ENCODE measurements at regions not wholly inside any gene's neighbourhood (a gene's known extent, or its start where the extent isn't known, plus 50 kb on each side); places are given as distances from the start of the nearest gene placed in this dataset.
"Not testable (repeated sequence)": the region's sequence is repeated elsewhere in the genome, so short reads cannot be mapped to it uniquely, and the experiment has no call there.

DNA sequence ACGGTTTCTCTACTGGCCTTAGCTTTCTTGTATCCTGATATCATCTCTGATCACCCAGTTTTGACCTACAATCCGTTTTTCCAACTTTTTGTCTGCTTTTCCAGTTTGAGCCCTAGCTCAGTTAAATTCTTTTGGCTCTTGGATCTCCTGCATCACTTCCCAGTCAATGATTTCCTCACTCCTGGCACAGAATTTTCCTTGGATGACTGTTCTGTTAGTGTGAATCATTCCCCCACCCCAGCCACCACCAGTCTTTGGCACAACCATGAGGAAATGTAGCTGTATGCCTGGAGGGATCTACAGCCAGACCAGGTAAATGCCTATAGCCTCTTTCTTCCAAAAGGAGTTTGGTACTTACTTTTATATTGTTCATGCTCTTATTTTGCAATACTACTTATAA, 187.2 kb upstream of the PTGFR start:
- DNase-seq = no peak

DNA sequence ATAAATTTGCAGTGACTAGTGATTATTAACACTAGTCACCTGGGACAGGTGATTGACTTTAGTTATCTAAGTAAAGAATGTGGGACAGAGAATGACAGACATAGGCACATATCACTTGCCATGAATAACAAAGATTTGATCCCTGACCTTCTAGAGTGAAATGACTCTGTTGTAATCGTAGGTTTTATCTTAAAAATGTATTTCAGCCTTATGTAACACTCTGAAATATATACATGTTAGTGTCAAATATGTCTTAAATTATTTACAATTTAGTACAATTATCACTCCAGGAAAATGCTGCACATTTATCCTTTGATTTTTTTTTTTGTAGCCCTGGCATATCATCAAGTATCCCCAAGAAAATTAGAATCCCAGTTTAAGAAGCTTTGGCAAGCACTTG, 186.4 kb upstream of the PTGFR start:
- no peak for DNase-seq

DNA sequence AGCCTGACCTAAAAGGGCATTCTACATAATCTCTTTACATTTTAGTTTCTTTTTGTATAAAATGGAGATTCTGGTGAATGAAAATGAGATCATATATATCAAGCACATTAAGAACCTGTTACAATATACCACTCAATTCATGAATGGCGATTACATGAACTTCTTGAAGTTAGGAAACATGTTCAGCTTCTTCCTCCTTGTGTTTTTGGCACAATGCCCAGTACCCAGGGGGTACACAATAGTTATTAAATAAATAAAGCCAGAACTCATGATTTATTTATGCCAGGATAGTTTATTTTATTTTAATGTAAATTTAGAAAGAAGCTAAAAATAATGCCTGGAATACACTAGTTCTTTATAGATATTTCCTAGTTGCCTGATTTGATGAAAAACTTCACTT, 186.0 kb upstream of the PTGFR start:
- DNase-seq = no peak

DNA sequence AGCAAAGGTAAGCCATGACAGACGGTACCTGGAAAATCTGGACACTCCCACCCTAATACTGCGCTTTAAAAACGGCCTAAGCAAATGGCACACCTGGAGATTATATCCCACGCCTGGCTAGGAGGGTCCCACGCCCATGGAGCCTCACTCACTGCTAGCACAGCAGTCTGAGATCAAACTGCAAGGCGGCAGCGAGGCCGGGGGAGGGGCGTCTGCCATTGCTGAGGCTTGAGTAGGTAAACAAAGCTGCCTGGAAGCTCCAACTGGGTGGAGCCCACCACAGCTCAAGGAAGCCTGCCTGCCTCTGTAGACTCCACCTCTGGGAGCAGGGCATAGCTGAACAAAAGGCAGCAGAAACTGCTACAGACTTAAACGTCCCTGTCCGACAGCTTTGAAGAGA, 180.5 kb upstream of the PTGFR start:
- DNase-seq = not testable (repeated sequence)

DNA sequence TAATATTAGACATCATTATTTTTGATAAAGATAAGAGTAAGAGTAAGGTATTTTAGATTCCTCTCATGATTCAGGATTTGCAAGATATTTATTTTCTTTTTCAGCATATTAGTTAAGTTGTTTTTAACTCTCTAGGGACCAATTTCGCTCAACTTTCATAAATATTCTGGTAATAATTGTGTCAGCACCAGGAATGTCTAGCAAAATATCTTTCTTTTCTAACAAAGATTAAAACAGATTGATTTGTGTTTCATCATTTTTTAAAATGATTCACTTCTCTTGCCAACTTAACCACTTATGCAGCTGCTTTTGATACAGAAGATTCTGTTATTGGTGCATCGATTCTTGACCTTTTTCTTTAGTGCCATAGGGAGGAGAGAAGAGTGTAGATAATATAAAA, 172.8 kb upstream of the PTGFR start:
- no peak for DNase-seq

DNA sequence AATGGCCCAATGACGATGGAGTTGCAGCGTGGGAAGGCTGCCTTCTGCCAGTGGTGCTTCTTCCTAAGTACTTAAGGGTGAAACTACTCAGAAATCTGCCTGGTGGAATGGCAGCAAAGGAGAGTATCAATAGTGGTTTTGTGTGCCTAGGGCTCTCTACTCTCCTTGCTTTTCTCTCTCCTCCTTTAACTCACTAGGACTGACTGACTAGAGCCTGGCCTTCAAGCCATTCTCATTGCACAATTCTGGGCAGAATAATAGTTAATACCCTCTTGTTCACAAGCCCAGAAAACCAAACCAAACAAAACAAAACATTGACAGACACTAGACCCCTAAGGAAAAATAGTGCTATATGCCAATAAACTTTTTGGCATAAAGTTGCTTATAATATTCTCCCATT, 171.2 kb upstream of the PTGFR start:
- DNase-seq = no peak

DNA sequence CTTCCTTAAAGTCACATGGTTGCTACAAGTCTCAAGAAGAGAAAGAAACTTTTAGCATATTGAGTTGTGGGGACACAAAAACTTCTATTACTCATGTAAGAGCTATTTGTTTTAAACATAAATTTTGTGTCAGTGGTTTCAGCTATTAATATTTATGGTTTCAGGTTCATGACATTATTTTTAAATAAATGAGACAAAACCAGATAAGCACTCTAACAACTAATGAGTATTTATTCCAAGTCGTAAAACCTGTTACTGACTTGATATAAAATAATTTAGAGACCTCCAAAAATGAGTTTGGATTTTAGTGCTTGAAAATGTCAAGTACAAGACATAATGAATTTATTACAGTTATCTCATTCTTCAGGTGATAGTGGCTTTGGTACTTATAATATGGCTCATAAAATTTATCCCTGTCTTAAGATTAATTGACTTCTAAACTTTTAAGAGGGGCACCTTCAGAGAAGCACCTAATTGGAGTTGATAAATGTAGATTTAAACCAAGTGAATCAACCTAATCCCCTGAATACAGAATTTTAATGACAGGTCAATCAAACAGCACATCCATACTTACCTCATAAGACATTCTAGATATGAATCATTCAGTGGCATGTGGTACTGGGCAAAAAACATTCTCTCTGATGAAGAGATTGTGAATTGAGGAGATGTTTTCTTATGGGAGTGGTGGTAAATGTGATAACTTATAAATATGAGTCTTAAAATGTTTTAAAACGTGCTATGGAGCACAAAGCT, 167.7 kb upstream of the PTGFR start:
- DNase-seq = no peak

DNA sequence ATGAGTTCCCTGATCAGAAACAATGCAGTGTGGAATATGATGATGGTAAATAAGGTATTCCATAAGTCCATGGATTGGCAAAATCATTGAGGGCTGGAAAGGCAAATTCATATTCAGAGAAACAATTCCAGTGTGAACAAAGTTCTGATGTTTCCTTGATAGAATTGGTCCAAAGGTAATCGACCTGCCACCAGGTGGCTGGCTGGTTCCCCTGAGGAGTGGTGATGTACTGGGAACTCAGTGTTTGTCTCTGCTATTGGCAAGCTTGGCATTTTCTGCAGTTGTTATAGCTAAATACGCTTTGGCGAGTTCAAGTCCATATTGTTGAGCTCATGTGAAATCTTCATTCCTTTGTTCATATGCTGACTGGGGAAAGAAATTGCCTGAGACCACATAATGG, 165.5 kb upstream of the PTGFR start:
- no peak for DNase-seq

DNA sequence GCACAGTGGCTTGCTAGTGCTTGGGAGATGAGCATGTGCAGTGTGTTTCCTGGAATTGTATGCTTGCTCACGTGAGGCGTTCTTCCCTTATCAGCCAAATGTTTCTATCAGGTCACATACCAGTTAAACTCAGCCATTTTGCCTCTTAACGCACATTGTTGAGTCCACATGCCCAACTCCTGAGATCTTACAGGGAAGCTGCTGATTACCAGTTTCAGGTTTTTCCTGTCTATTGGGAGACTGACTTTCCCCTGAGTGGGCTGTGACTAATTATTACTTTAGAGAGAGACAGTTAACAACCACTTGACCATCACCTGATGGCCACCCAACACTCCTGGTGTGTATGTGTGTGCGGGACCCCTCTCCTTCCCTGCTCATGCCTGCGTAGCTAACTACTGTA, 161.3 kb upstream of the PTGFR start:
- no peak for DNase-seq

DNA sequence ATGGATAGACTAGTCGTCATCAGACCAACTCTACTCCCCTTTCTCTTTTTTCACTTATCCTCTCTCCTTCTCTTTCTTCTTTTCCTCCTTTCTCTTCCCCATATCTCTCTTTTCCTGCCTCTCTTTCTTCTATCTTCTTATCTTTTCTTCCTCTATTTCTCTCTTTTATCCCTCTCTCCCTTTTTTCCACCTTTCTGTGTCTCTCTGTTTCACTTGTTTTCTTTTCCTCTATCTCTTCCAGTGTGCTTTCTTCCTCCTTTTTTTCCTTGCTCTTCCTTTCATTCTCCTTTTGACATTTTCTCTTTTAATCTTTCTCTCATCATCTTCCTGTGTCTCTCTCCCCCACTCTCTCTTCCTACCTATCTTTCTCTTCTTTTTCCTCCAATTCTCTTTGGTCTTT, 159.0 kb upstream of the PTGFR start:
- no peak for DNase-seq

DNA sequence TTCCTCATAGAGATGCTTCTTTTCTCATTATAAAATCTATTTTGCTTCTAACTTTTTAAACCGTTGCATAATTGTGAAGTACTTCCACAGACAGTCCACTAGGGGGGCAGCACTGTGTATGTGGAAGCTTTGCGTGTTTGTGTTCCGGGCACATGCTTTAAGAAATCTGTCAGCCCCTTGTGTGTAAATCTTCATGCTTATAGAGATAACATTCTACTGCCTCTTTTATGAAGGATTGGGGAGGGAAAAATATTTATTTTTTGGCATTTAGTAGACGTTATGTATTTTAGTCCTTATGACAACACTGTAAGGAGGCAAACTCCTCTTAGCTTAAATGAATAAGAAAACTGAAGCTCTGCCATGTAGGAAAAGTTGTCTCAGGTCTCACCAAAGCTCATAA, 157.3 kb upstream of the PTGFR start:
- DNase-seq = peak; percentile 4

DNA sequence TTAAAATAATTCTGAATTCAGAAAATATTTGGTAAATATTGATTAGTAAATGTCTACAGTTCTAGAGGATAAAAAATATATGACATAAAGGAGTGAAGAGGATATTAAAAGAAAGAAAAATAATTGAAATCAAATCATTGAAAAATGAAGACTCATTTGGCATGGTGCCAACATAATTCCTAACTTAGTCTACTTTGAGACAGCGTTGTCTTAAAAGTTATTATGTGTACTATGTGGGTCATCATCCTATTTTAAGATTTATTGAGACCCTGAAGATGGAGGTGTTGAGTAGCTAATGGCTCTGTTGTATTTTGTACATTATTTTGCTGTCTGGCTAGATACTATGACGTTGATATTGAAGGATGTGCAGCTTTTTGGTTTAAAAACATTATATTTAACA, 156.7 kb upstream of the PTGFR start:
- no peak for DNase-seq

DNA sequence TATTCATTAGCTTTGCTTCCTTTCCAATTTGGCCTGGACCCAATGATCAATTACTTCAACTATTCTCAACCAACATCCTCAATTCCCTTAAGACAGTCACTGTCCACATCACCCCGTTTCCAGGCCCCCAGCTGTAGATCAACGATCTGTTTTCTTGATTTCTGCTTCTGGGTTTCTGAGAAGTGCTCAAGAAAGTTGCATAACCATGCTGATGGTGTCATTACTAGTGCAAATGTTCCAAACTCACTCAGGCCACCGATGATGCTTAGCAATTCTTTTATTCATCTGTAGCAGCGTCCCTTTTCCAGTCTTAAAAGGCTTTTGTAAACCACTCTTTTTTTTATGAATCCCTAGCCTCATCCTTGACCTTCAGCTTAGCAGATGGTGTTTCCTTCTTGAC, 155.8 kb upstream of the PTGFR start:
- no peak for DNase-seq

DNA sequence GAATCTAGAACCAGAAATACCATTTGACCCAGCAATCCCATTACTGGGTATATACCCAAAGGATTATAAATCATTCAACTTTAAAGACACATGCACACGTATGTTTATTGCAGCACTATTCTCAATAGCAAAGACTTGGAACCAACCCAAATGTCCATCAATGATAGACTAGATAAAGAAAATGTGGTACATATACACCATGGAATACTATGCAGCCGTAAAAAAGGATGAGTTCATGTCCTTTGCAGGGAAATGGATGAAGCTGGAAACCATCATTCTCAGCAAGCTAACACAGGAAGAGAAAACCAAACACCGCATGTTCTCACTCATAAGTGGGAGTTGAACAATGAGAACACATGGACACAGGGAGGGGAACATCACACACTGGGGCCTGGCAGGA, 154.0 kb upstream of the PTGFR start:
- DNase-seq = not testable (repeated sequence)

DNA sequence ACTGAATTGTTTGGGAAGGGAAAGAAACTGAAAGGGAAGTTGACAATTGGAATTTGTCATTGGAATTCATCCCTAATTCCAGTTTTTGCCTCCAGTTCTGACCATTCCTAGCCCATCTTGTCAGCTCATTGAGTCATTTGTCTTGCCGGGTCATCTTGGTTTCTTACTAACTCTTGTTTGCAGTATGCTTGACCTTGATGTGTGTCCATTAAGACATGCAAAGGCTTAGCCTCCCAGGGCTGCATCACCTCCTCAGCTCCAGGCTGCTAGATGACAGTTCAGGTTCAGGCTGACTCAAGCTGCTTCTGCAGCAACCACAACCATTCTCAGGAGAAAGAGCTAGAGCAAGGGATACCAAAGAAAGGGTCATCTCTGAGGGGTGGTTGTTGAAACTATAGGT, 151.3 kb upstream of the PTGFR start:
- DNase-seq = no peak

DNA sequence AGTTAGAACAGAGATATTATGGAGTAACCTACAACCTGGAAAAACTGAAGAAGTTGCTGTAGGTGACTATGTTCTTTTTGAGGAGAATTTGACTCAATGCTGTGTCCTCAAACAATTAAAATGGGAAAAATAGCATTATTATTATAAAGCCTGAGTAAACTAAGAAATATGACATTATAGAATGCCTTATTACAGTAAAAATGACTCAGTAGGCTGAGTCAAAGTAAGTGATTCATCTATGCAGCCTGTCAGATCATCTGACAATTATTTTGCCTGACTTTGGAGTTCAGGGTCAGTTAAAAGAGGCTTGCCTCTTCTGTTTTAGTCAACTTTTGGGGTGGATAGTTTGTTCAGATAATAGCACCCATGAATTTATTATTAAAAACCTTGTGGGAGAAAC, 150.8 kb upstream of the PTGFR start:
- no peak for DNase-seq

DNA sequence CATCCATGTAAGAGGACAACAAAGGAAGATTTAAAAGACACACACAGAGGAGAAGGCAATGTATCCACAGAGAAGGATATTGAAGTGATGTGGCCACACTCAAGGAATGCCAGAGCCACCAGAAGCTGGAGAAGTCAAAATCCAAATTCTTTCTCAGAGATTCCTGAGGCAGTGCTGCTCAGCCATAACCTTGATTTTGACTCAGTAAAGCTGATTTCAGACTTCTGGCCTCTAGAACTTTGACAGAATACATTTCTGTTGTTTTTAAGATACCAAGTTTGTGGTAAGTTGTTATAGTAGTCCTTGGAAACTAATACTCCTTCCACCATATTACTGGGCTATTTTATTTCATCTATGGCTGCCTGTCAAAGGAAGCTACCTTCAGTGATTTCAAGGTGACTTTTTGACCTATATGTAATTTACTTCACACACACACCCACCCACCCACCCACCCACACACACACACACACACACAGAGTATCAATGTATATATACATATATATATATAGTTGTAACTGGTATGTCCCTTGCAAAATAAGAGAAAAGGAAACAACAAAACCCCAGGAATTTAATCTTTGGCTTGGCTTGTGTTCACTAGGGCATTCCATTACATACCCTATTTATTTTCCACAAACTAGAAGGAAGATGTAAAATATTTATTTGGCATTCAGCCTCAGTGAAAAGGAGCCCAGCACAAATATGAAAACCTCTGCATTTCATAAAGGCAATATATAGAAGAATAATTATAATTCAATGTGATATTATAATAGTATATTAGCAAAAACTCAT, 142.1 kb upstream of the PTGFR start:
- DNase-seq = no peak

DNA sequence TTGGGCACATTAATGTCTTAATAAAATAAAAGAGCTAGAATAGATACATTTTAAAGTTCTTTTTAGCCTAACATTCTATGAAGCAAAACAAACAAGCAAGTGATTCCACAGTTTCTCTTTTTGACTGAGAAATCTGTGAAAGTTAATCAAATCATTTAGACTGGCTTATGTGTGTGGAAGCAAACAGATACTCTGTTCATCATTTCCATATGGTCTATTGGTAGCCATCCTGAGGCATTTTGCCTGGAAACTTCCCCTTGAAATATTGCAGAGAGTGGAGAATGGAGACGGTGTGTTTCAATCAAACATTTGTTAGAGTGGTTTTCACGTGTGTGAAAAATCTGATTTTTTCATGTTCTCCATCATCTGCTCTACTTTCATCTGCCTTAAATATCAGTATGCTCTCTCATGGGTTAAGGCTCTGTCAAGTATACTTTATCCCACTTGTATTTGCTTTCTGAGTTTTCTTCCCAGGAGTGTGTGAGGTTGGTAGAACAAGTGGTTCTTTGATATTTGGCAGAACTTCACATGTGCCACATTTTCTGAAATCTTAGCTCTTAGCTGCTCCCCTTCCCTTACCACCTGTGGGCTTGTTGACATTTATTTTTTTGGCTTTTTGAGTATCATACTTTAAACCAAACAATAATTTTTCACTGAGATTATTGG, 139.1 kb upstream of the PTGFR start:
- DNase-seq = no peak

DNA sequence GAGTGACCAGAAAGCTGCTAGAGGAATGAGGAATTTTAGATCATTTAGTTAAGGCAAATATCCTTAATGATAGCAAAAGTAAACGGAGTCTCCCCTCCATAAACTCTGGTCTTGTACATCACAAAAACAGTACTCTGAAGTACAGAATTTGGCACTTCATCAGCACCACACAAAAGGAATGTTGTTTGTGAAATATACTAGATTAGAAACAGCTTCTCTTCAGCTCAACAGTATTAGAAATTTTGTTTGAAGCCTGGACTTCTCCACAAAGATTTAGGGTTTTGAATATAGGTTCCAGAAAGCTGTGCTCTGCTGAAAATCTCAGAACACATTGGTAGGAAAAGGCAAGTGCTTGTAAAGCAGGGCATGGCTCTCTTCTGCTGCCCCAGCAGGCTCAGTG, 135.1 kb upstream of the PTGFR start:
- DNase-seq = no peak

DNA sequence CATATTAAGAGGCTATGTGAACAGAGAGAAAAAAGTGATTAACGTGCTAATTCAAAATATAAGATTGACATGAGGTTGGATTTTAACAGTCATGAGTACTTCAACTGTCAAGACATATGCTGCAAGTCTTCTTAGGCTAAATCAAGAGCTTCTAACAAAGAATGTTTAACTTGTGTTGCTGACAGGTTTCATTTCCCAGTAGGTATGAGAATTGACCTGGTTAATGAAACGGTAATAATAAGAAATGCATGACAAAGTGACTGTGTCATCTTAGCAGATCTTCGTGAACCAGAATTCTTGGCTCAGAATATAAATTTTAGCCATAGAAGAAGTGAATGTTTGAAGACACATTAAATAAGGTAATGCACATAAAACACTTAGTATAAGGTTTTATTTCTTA, 132.6 kb upstream of the PTGFR start:
- no peak for DNase-seq

DNA sequence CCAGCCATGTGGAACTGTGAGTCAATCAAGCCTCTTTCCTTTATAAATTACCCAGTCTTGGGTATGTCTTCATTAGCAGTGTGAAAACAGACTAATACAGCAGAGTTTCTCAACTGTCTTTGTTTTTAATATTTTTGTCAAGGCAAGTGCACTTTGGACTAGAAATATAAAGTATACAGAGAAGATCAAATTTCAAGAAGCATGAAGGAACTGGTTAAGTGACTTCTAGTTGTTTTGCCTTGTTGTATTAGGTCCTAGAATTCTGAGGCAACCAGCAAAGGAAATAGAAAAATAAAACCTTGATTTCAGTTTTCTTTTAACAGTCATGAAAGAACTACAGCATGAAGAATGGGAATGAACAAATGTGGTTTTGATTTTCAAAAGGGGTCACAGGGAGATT, 131.1 kb upstream of the PTGFR start:
- no peak for DNase-seq

DNA sequence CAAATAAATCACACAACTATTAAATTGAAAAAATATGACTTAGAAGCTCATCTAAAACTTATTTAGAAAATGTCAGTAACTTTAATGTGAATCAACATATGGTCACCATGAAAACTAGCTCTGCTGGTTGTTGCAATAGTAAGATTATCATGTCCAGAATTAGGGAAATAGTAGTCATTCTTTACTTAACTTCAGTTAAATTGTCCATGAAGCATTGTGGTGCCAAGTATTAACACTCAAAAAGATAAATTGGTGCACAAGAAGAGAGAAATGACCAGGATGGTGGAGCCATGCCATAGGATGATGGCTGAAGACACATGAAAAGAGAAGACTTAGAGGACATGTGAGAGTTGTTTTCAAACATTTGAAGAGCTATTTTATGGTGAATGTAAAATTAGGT, 130.2 kb upstream of the PTGFR start:
- no peak for DNase-seq

DNA sequence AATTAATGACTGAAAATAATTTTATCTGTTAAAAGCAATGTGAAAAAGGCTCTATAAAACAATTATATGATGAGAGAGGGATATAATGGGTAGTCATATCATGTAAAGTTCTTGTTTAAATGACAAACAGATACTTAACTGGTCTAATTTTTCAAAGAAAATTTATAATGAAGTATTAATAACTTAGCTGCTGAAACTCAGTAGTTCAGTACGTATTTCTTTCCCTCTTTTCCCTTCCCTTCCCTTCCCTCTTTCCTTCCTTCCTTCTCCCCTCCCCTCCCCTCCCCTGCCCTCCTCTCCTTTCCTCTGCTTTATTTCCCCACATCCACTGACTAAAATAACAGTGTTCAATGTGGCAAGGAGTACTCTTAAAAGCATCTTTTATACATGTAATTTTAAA, 123.1 kb upstream of the PTGFR start:
- no peak for DNase-seq

DNA sequence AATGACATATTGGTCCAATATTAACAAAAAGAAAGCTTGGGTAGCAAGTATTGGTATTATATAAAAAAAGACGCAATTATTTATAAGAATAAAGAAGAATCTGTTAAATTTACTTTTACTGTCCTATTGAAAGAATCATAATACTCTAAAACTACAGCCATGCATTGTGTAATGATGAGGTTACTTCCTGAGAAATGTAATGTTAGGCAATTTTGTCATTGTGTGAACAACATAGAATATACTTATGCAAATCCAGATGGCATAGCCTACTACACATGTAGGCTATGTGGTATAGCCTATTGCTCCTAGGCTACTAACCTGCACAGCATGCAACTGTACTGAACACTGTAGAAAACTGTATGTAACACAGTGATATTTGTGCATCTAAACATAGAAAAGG, 121.2 kb upstream of the PTGFR start:
- DNase-seq = no peak
